GM23338 (cell line): ENCODE measurements at regions not wholly inside any gene's neighbourhood (a gene's known extent, or its start where the extent isn't known, plus 50 kb on each side); places are given as distances from the start of the nearest gene placed in this dataset.

Experiments
- ATAC-seq: fragments of 200-7000 bp; cut with Tn5 transposase; 3 replicates; pipeline ENCODE4 v1.9.1; 2020
- DNase-seq: peaks from one replicate; pipeline ENCODE4 v3.0.0-alpha.2; 2015; ENCODE audit warnings: low spot score
- H2AFZ ChIP-seq: fragments of 200-600 bp; sonication (generic); 2 replicates; pipeline ENCODE4 v1.8.0; 2016; ENCODE audit warnings: antibody characterized with exemption, mild to moderate bottlenecking, moderate library complexity
- H3F3A ChIP-seq: fragments of 200-600 bp; sonication (generic); replicated peaks from 2 replicates; pipeline ENCODE4 v1.8.0; 2017; ENCODE audit warnings: antibody characterized with exemption, mixed run types, low read depth
- H3K27ac ChIP-seq: fragments of 200-600 bp; sonication (generic); 2 replicates; pipeline ENCODE4 v1.6.1; 2016; ENCODE audit warnings: low read depth
- H3K27me3 ChIP-seq: fragments of 200-600 bp; sonication (generic); 2 replicates; pipeline ENCODE4 v1.8.0; 2016; ENCODE audit warnings: mild to moderate bottlenecking, mixed run types, moderate library complexity; ENCODE audit not compliant: insufficient read depth
- H3K36me3 ChIP-seq: fragments of 200-600 bp; sonication (generic); 2 replicates; pipeline ENCODE4 v1.8.0; 2016; ENCODE audit warnings: mild to moderate bottlenecking; ENCODE audit not compliant: insufficient read depth
- H3K4me1 ChIP-seq: fragments of 200-600 bp; sonication (generic); 2 replicates; pipeline ENCODE4 v1.8.0; 2016; ENCODE audit warnings: mild to moderate bottlenecking, moderate library complexity; ENCODE audit not compliant: insufficient read depth
- H3K4me2 ChIP-seq: fragments of 200-600 bp; sonication (generic); 2 replicates; pipeline ENCODE4 v1.7.1; 2017; ENCODE audit warnings: mixed run types
- H3K4me3 ChIP-seq: fragments of 200-600 bp; sonication (generic); 2 replicates; pipeline ENCODE4 v1.6.1; 2016; ENCODE audit warnings: mixed run types
- H3K79me2 ChIP-seq: fragments of 200-600 bp; sonication (generic); replicated peaks from 2 replicates; pipeline ENCODE4 v1.8.0; 2017; ENCODE audit warnings: mild to moderate bottlenecking; ENCODE audit not compliant: insufficient read depth
- H3K9me2 ChIP-seq: fragments of 200-600 bp; sonication (generic); 2 replicates; pipeline ENCODE4 v1.8.0; 2017; ENCODE audit not compliant: insufficient read depth
- H4K20me1 ChIP-seq: fragments of 200-600 bp; sonication (generic); replicated peaks from 2 replicates; pipeline ENCODE4 v1.8.0; 2017; ENCODE audit warnings: mild to moderate bottlenecking; ENCODE audit not compliant: insufficient read depth
- H3K27ac Mint-ChIP-seq: 2 replicates; pipeline ENCODE4 v1.8.0; 2020; ENCODE audit warnings: inconsistent platforms, mild to moderate bottlenecking, moderate library complexity, mixed read lengths
- H3K27me3 Mint-ChIP-seq: 3 replicates; pipeline ENCODE4 v1.8.0; 2022; ENCODE audit warnings: low read depth, mild to moderate bottlenecking, moderate library complexity, mixed read lengths, inconsistent platforms; ENCODE audit not compliant: insufficient read depth, poor library complexity
- H3K36me3 Mint-ChIP-seq: 3 replicates; pipeline ENCODE4 v1.8.0; 2021; ENCODE audit warnings: low read depth, mild to moderate bottlenecking, inconsistent platforms, moderate library complexity, mixed read lengths
- H3K4me1 Mint-ChIP-seq: 3 replicates; pipeline ENCODE4 v1.8.0; 2020; ENCODE audit warnings: mild to moderate bottlenecking, inconsistent platforms, mixed read lengths
- H3K4me3 Mint-ChIP-seq: 3 replicates; pipeline ENCODE4 v1.8.0; 2021; ENCODE audit warnings: moderate library complexity, mild to moderate bottlenecking, inconsistent platforms, mixed read lengths
- H3K9me3 Mint-ChIP-seq: 3 replicates; pipeline ENCODE4 v1.8.0; 2020; ENCODE audit warnings: moderate library complexity, mild to moderate bottlenecking, inconsistent platforms, mixed read lengths
- CREB1 ChIP-seq: fragments of 250-450 bp; sonication (Bioruptor Pico); IDR thresholded peaks from 2 replicates; pipeline ENCODE4 v1.5.0; 2020; ENCODE audit warnings: low read depth, mild to moderate bottlenecking, moderate library complexity
- EZH2 ChIP-seq: fragments of 200-600 bp; sonication (generic); IDR thresholded peaks from one replicate; pipeline ENCODE4 v1.8.0; 2017; ENCODE audit warnings: antibody characterized with exemption, mild to moderate bottlenecking, low read depth; ENCODE audit not compliant: unreplicated experiment
- JUNB ChIP-seq: IDR thresholded peaks from one replicate; pipeline ENCODE4 v1.6.1; 2016; ENCODE audit warnings: antibody characterized with exemption; ENCODE audit not compliant: unreplicated experiment
- ZNF331 ChIP-seq: fragments of 250-450 bp; sonication (Bioruptor Pico); IDR thresholded peaks from 2 replicates; pipeline ENCODE4 v1.5.0; 2020; ENCODE audit warnings: low read depth, mild to moderate bottlenecking, moderate library complexity
- ZNF462 ChIP-seq: fragments of 250-450 bp; sonication (Bioruptor Pico); IDR thresholded peaks from 2 replicates; pipeline ENCODE4 v1.5.0; 2020; ENCODE audit warnings: mild to moderate bottlenecking, moderate library complexity

DNA sequence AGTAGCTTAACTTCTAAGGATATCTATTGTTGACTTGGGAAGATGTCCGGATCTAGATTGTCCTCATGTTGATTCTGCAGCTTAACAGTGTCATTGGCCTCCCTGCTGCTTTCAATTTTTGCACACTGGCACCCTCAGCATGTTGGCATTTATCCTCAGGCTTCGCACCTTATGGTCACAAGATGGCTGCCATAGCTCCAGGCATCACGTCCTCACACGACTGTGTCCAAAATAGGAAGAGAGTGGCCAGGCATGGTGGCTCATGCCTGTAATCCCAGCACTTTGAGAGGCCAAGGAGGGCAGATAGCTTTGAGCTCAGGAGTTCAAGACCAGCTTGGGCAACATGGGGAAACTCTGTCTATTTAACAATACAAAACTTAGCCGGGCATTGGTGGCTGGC lies 58.3 kb upstream of the RASD2 start (continued):
- TF ChIP-seq ZNF462 (CRISPR knock-in tag): no peak
- no peak for TF ChIP-seq CREB1 (CRISPR knock-in tag)

DNA sequence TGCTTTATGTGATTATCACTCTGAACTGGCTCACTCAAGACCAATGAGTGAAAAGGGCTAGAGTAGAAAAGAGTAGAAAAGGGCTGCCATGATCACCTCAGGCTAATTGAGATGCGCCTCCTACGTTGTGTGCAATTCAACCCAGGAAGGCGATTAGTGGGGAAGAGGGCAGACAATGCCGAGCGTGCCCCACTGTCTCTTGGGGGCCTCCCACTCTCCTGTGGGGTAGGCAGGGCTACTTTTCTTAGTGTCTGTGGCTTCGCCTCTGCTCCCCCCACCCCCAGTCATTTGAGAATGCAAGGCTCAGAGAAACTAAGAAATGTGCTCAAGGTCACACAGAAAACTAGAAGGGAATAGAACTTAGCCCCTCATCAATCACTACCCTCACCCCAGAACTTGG lies 57.7 kb upstream of the RASD2 start:
- Mint-ChIP-seq H3K36me3 (no peaks in the 10 kb centered on the region; the same call in 2 of the 3 replicates), H3K4me1 (0 out of 3 replicates have a peak, but pooled peaks cover 2% of the 10 kb centered on the region), H3K9me3 (no peaks in the 10 kb centered on the region; the same call in 2 of the 3 replicates), H3K4me3 (no peak overlapping the region), H3K27ac (no peak overlapping the region), H3K27me3 (peaks cover 4% of the 10 kb centered on the region)
- no peaks in the 10 kb centered on the region for H3F3A ChIP-seq
- H3K27me3 ChIP-seq: no peaks in the 10 kb centered on the region
- no peak overlapping the region for H3K27ac ChIP-seq
- no peak overlapping the region for H2AFZ ChIP-seq
- TF ChIP-seq CREB1 (CRISPR knock-in tag) (no peak), JUNB (no peak), ZNF331 (CRISPR knock-in tag) (no peak), EZH2 (no peak)
- H3K9me2 ChIP-seq: no peaks in the 10 kb centered on the region
- no peaks in the 10 kb centered on the region for H3K4me1 ChIP-seq
- no peak for DNase-seq
- H3K4me2 ChIP-seq: no peak overlapping the region
- H4K20me1 ChIP-seq: no peaks in the 10 kb centered on the region; the same call in 1 of the 2 replicates
- H3K36me3 ChIP-seq: no peaks in the 10 kb centered on the region
- no peak overlapping the region for H3K4me3 ChIP-seq
- no peak for ATAC-seq
- no peaks in the 10 kb centered on the region for H3K79me2 ChIP-seq
